Astrocyte of the spinal cord (primary cell): ENCODE measurements at regions not wholly inside any gene's neighbourhood (a gene's known extent, or its start where the extent isn't known, plus 50 kb on each side); places are given as distances from the start of the nearest gene placed in this dataset.

Experiments used
- DNase-seq: peaks from one replicate; pipeline ENCODE4 v3.0.0; 2011; ENCODE audit warnings: low read depth, low spot score
- H3K4me3 ChIP-seq: 2 replicates; pipeline ENCODE4 v1.5.1; 2011; ENCODE audit warnings: low read depth, mild to moderate bottlenecking, low read length, moderate library complexity
- CTCF ChIP-seq: IDR thresholded peaks from 2 replicates; pipeline ENCODE4 v1.5.1; 2012; ENCODE audit warnings: low read depth, mild to moderate bottlenecking, low read length, inconsistent platforms
- in situ Hi-C: cut with HindIII; loops from 2 replicates; pipeline ENCODE4 v1.10.0; 2017; ENCODE audit warnings: low sequenced_read_pairs

GRCh38 chr13:107141767-107142166, 573.8 kb upstream of the ARGLU1 start:
- no peak overlapping the region for H3K4me3 ChIP-seq
- no peak for TF ChIP-seq CTCF
- DNase-seq, result no peak
- in situ Hi-C loops, result no loop called here

GRCh38 chr13:107139006-107139405, 571.1 kb upstream of the ARGLU1 start:
- in situ Hi-C loops, result no loop called here
- no peak for DNase-seq
- no peak overlapping the region for H3K4me3 ChIP-seq
- no peak for TF ChIP-seq CTCF

- in situ Hi-C loops, result no loop called here
- DNase-seq, result no peak
- H3K4me3 ChIP-seq, result no peak overlapping the region
- TF ChIP-seq CTCF, result no peak
Observed at GRCh38 chr13:107138486-107138885, 570.5 kb upstream of the ARGLU1 start.

- no peak overlapping the region for H3K4me3 ChIP-seq
- no peak for DNase-seq
- TF ChIP-seq CTCF, result no peak
- in situ Hi-C loops, result no loop called here
Observed at GRCh38 chr13:107133950-107134349, 566.0 kb upstream of the ARGLU1 start.

- no peak for TF ChIP-seq CTCF
- DNase-seq, result no peak
- H3K4me3 ChIP-seq, result no peak overlapping the region
- in situ Hi-C loops, result no loop called here
Observed at GRCh38 chr13:107130566-107130965, 562.6 kb upstream of the ARGLU1 start.

GRCh38 chr13:107124730-107125129, 556.8 kb upstream of the ARGLU1 start:
- in situ Hi-C loops, result no loop called here
- TF ChIP-seq CTCF, result no peak

GRCh38 chr13:107124129-107124718, 556.3 kb upstream of the ARGLU1 start:
- peak; percentile 39 for DNase-seq
- peak; percentile 41 for TF ChIP-seq CTCF
- H3K4me3 ChIP-seq, result no peak overlapping the region
- in situ Hi-C loops, result no loop called here

More at GRCh38 chr13:107124730-107125129, 556.8 kb upstream of the ARGLU1 start:
- H3K4me3 ChIP-seq, result no peak overlapping the region
- no peak for DNase-seq
